GM19452 (cell line): ENCODE measurements at regions not wholly inside any gene's neighbourhood (a gene's known extent, or its start where the extent isn't known, plus 50 kb on each side); places are given as distances from the start of the nearest gene placed in this dataset.
"Not testable (repeated sequence)": the region's sequence is repeated elsewhere in the genome, so short reads cannot be mapped to it uniquely, and the experiment has no call there.

Experiments
- ATAC-seq: cut with Tn5 transposase; IDR thresholded peaks from one replicate; pipeline ENCODE4 v1.9.1; 2021; ENCODE audit not compliant: unreplicated experiment

- ATAC-seq = no peak
Observed at GRCh38 chr16:52309446-52310416, 237.2 kb downstream of the TOX3 start.

DNA sequence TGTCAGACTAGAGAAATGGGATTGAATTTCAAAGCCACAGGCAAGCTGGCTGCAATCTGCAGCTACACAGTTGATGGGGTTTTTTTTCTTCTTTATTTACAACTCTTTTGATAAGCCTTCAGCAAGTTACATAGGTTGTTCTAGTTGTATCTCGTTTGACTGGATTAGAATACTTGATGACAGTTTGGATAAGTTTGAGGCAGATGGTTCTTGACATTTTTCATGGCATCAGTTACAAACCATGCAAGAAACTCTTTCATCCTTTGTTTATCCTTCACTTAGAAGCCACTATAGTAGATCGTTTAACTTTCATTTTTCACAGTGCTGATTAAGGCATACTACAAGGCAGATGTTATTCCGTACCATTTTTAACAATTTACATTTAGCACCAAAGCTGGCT is 238.9 kb downstream of the TOX3 start:
- no peak for ATAC-seq

DNA sequence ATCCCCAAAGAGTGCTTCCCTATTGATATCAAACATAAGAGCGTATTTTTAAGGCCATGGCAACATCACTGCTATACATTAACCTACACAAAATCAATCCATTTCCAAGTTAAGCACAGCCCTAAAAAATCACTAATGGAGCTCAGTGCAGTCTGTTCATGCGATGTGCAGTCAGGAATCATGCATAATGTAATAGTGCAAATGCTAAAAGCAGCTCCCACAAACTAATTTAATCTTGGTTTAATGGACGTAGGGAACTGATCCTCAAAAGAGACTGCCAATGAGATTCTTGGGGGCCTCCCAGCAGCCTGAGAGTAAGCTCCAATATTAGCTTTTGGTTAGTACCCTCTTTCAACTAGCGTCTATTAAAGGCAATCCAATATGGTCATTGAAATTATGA is 245.9 kb downstream of the TOX3 start:
- ATAC-seq = no peak

- ATAC-seq = no peak
Observed at GRCh38 chr16:52298769-52299168, 248.2 kb downstream of the TOX3 start.

DNA sequence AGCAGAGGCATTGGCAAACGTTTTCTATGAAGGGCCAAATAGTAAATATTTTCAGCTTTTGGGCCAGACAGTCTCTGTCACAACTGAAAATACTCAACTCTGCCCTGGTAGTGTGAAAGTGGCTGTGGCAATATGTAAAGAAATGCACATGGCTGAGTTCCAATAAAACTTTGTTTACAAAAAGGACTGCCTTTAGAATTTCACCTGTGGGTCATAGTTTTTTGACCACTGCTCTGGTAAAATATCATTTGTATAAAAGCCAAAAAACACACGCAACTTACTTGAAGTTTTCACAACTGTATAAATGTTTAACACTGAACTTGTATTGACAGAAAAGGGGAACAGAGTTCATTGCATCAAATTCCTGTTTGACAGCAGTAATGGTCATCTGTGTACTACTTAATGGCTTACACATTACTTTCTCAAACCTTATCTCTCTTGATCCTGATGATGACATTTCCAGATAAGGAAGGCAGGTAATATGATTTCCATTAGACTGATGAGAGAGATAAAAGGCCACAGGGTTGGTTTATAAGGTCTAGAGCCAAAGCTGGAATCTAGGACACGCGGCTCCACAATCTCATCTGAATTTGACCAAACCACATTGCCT is 250.1 kb downstream of the TOX3 start:
- not testable (repeated sequence) for ATAC-seq

GRCh38 chr16:52296076-52296475 is 250.9 kb downstream of the TOX3 start:
- ATAC-seq = no peak

DNA sequence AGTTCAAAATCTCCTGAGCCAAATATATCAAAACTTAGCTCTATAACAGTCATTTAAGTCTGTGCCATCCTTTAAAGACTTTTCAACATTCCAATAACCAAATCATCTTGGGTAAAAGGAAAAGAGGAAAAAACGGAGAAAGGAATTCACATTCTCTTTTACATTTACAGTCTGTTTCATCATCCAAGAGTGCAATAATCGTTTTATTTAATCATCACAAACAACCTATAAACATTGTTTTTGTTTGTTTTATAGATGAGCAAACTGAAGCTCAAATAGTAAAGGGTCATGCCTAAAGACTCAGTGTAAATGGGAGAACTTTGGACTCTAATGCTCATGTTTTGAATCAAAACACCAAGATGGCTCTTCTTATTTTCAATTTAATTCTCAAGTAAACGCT is 252.3 kb downstream of the TOX3 start:
- ATAC-seq = no peak

- ATAC-seq = no peak
Observed at GRCh38 chr16:52293204-52293603, 253.7 kb downstream of the TOX3 start.

DNA sequence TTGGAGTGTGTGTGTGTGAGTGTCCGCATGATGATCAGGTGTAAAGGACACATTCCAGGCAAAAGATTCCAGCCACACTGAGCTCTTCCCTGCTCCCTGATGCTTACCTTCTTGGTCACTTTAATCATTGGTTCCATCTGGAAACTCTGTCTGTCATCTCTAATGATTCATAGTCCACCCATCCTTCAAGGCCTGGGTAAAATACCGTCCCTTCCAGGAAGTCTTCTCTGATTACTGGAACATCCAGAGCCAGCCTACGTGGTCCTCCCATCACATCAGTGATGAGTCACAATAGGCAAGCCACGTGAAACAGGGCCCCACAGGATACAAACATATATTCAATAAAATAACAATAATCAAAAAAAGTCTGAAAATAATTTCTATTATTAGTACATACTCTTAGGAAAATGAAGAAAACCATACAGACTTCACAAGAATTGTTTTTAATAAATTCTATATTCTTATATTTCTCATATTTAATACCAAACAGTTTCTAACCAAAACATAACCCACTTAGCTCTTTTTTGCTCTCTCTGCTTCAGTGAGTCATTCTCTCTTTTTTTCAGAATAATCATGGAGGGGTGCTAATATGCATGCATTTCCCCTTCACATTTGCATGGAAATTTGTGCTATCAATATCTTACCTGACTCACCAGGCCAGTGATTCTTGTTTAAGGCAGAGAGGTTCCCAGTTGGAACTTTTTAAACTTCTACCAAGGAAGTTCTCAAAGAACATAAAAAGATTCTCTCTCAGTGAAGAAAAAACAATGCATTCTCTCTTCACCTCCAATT is 263.2 kb downstream of the TOX3 start:
- ATAC-seq = no peak

- ATAC-seq = no peak
Observed at GRCh38 chr16:52283018-52283417, 263.9 kb downstream of the TOX3 start.

DNA sequence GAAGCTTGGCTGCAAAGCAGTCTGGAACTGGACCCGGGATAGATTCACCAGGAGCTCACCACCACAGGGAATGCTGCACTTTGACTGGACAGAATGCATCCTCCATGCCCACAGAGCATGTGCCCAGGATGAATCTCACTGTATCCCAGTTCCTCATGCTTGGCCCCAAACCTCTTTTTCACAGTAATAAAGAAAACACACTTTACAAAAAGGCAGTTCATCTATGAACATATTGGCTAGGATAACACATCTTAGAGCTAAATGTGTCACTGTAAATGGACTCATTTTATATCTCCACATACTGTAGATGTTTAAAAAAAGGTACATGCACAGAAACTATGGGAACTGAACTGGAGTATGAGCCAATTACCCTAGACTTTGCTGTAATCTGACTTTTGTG is 266.9 kb downstream of the TOX3 start:
- ATAC-seq = no peak

DNA sequence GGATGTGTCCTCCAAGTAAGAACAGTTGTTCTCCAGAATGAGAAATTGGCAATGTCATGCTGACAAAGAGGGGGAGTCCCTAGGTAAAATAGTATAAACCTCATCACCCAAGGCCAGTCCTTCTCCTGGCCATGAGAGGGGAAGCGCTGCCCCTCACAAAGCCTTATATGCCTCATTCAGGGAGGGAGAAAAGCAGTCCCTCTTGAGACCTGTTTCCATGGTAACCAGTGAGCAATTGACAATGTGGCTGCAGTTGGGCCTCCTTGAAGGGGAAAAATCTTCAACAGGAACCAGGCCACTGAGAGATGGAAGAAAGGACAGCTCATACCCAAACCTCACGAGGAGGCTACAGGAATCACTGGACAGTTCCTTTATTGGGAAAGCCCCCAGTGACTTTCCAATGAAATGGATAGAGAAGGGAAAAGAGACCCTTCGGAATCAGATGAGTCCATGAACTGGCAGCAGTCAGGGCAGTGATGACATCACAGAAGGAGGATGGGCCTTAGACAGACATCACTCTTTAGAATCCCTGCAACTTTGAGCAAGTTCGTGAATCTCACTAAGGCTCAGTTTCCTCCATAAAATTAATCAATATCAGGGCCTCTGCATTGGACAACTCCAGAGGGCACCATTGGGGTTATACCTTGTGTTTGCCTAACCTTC is 275.7 kb downstream of the TOX3 start:
- no peak for ATAC-seq

DNA sequence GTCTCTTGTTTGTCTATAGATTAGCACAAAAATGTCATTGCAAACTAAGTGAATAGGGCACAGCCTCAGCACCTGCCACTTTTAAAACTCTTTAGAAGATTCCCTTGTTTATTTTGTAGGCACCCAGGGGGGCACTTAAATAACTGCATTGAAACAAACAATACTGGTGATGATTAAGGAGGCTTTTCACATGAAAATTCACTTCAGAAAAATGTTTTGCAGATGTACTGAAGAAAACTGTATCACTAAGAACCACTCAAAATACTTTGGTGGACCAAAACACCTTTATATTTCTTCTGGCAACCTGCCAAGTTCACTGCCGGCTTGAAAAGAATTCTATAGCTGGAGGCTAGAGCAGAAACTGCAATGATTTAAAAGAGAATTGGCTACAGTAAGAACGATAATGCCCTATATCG is 281.5 kb downstream of the TOX3 start:
- ATAC-seq = no peak

DNA sequence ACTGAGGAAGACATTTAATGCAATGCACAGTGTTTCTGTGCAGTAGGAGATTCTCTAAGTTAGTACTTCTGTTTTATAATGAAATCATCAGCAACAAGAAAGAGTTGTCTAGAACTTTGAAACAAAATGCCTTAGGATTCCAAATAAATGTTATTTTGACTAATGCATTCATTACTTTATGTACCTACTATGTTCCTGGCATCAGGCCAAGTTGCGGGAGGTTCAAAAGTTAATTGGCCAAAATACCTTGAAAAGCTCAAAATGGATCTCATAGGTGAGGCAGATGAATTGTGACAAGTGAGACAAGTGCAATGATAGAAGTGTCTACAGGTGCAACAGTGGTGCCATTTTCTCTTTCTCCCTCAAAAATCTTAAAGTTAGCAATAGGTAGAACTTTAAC is 289.4 kb downstream of the TOX3 start:
- ATAC-seq = no peak

GRCh38 chr16:52256310-52257078 is 290.4 kb downstream of the TOX3 start:
- no peak for ATAC-seq

DNA sequence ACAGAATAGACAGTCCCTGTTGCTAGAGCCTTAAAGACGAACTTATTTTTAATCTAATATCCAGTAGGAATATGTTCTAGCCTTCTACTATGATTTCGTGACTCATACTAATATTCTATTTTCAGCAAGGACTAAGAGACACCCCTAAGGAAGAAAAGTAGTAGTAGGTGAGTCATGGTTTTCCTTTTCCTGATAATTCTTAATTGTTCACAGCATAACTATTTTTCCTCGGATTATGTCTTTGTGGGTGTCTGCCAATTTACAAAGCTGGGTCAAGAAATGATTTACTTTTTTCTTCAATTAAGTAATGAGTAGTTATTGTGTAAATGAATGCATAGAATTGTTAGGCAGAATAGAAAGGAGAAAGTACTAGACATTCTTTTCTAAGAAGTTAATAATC is 292.2 kb downstream of the TOX3 start:
- no peak for ATAC-seq

- no peak for ATAC-seq
Observed at GRCh38 chr16:52252680-52253079, 294.3 kb downstream of the TOX3 start.

DNA sequence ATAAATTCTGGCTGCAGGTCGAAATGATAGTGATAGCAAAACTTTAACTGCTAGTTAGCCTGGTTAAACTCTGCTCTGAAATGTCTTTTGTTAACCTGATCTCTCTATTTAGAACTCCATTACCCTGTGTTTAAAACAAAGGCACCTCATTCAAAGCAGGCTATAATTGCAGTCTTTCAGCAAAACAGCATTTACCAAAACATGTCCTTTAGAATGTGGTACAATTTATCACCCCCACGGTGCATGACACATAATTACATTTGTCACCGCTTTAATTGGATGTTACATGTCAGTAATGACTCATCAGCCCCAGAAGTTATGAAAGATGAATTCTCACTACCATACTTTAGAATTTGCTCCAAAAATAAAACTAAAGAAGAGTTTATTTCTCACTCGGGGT is 295.4 kb downstream of the TOX3 start:
- ATAC-seq = no peak

DNA sequence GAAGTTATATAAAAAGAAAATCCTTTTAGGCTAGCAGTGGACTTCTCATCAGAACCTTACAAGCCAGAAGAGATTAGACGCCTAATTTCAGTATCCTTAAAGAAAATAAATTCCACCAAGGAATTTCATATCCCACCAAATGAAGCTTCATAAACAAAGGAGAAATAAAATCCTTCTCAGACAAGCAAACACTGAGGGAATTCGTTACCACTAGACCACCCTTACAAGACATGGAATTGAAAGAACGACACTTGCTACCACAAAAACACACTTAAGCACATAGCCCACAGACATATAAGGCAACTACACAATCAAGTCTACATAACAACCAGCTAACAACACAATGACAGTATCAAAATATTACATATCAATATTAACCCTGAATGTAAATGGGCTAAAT is 299.2 kb downstream of the TOX3 start:
- ATAC-seq = no peak

DNA sequence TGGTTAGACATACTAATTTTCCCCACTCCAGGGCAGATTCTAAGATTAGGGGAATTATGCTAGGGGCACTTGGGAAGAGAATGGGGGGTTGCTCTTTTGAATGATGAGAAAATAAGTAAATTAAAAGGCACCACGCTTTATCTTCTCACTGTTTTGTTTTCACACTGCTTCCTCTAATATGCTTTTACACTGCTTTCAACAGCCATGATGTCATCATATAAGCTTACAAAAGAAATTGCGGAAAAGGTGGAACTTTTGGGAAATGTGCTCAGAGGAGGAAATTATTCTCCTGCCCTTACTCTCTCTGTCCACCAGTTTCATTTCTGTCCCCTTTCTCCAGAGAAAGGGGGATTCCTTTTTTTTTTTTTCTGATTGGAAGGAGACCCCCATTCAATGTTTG is 308.2 kb downstream of the TOX3 start:
- no peak for ATAC-seq
